T-helper 2 cell treated with Interferon-gamma antibody and Interleukin-4, amounts not matched to agents 5 μg/mL and 100 μg/mL, for 36 hours (primary cell): ENCODE measurements at regions not wholly inside any gene's neighbourhood (a gene's known extent, or its start where the extent isn't known, plus 50 kb on each side); places are given as distances from the start of the nearest gene placed in this dataset.

Source experiments
- DNase-seq: peaks from one replicate; pipeline ENCODE4 v3.0.0; 2021; ENCODE audit warnings: low spot score
- H3K27ac Mint-ChIP-seq: one replicate; pipeline ENCODE4 v1.8.0; 2021; ENCODE audit warnings: mild to moderate bottlenecking, mixed read lengths
- H3K27me3 Mint-ChIP-seq: one replicate; pipeline ENCODE4 v1.8.0; 2021; ENCODE audit warnings: low read depth, mixed read lengths
- H3K36me3 Mint-ChIP-seq: one replicate; pipeline ENCODE4 v1.8.0; 2021; ENCODE audit warnings: low read depth, mixed read lengths
- H3K4me1 Mint-ChIP-seq: one replicate; pipeline ENCODE4 v1.8.0; 2021; ENCODE audit warnings: low read depth, mixed read lengths
- H3K4me3 Mint-ChIP-seq: one replicate; pipeline ENCODE4 v1.8.0; 2022; ENCODE audit warnings: mild to moderate bottlenecking, moderate library complexity, mixed read lengths
- H3K9me3 Mint-ChIP-seq: one replicate; pipeline ENCODE4 v1.8.0; 2021; ENCODE audit warnings: mixed read lengths

GRCh38 chr16:48942996-48943395 is 333.0 kb upstream of the N4BP1 start:
- H3K9me3 Mint-ChIP-seq: no peaks in the 10 kb centered on the region
- no peak overlapping the region for H3K27ac Mint-ChIP-seq
- no peak for DNase-seq
- H3K4me3 Mint-ChIP-seq: no peak overlapping the region
- no peaks in the 10 kb centered on the region for H3K36me3 Mint-ChIP-seq
- H3K4me1 Mint-ChIP-seq: no peaks in the 10 kb centered on the region
- no peaks in the 10 kb centered on the region for H3K27me3 Mint-ChIP-seq

- H3K9me3 Mint-ChIP-seq: peaks cover 4% of the 10 kb centered on the region
- no peaks in the 10 kb centered on the region for H3K4me1 Mint-ChIP-seq
- DNase-seq: no peak
- H3K27ac Mint-ChIP-seq: no peak overlapping the region
- no peaks in the 10 kb centered on the region for H3K27me3 Mint-ChIP-seq
- H3K36me3 Mint-ChIP-seq: no peaks in the 10 kb centered on the region
- H3K4me3 Mint-ChIP-seq: no peak overlapping the region
Measured at GRCh38 chr16:48936811-48937210, 326.8 kb upstream of the N4BP1 start.

- Mint-ChIP-seq H3K9me3 (peaks cover 19% of the 10 kb centered on the region), H3K4me1 (no peaks in the 10 kb centered on the region), H3K27ac (no peak overlapping the region), H3K27me3 (no peaks in the 10 kb centered on the region), H3K36me3 (no peaks in the 10 kb centered on the region), H3K4me3 (no peak overlapping the region)
- no peak for DNase-seq
Measured at GRCh38 chr16:48932216-48932855, 322.4 kb upstream of the N4BP1 start.

- H3K9me3 Mint-ChIP-seq: peaks cover 28% of the 10 kb centered on the region
- DNase-seq: no peak
- no peak overlapping the region for H3K4me3 Mint-ChIP-seq
- H3K27me3 Mint-ChIP-seq: no peaks in the 10 kb centered on the region
- H3K36me3 Mint-ChIP-seq: no peaks in the 10 kb centered on the region
- H3K27ac Mint-ChIP-seq: no peak overlapping the region
- H3K4me1 Mint-ChIP-seq: no peaks in the 10 kb centered on the region
Measured at GRCh38 chr16:48930951-48931553, 321.1 kb upstream of the N4BP1 start.

- H3K9me3 Mint-ChIP-seq: no peaks in the 10 kb centered on the region
- no peak overlapping the region for H3K27ac Mint-ChIP-seq
- H3K4me3 Mint-ChIP-seq: no peak overlapping the region
- H3K27me3 Mint-ChIP-seq: no peaks in the 10 kb centered on the region
- no peak for DNase-seq
- H3K36me3 Mint-ChIP-seq: no peaks in the 10 kb centered on the region
- no peaks in the 10 kb centered on the region for H3K4me1 Mint-ChIP-seq
Measured at GRCh38 chr16:48919791-48920190, 309.8 kb upstream of the N4BP1 start.

- no peaks in the 10 kb centered on the region for H3K27me3 Mint-ChIP-seq
- H3K4me3 Mint-ChIP-seq: no peak overlapping the region
- DNase-seq: no peak
- H3K27ac Mint-ChIP-seq: no peak overlapping the region
- no peaks in the 10 kb centered on the region for H3K4me1 Mint-ChIP-seq
- no peaks in the 10 kb centered on the region for H3K36me3 Mint-ChIP-seq
- no peaks in the 10 kb centered on the region for H3K9me3 Mint-ChIP-seq
Measured at GRCh38 chr16:48918520-48919258, 308.7 kb upstream of the N4BP1 start.

GRCh38 chr16:48916566-48916965 is 306.6 kb upstream of the N4BP1 start:
- Mint-ChIP-seq H3K9me3 (no peaks in the 10 kb centered on the region), H3K27ac (no peak overlapping the region), H3K27me3 (no peaks in the 10 kb centered on the region), H3K4me3 (no peak overlapping the region), H3K36me3 (no peaks in the 10 kb centered on the region), H3K4me1 (no peaks in the 10 kb centered on the region)
- DNase-seq: no peak

- Mint-ChIP-seq H3K27ac (no peak overlapping the region), H3K4me3 (no peak overlapping the region), H3K4me1 (no peaks in the 10 kb centered on the region), H3K9me3 (no peaks in the 10 kb centered on the region), H3K36me3 (no peaks in the 10 kb centered on the region), H3K27me3 (no peaks in the 10 kb centered on the region)
- no peak for DNase-seq
Measured at GRCh38 chr16:48914070-48914469, 304.1 kb upstream of the N4BP1 start.

GRCh38 chr16:48913384-48913783 is 303.4 kb upstream of the N4BP1 start:
- no peak for DNase-seq
- Mint-ChIP-seq H3K4me1 (no peaks in the 10 kb centered on the region), H3K27ac (no peak overlapping the region), H3K4me3 (no peak overlapping the region), H3K27me3 (no peaks in the 10 kb centered on the region), H3K9me3 (no peaks in the 10 kb centered on the region), H3K36me3 (no peaks in the 10 kb centered on the region)

- no peaks in the 10 kb centered on the region for H3K36me3 Mint-ChIP-seq
- DNase-seq: no peak
- H3K27ac Mint-ChIP-seq: no peak overlapping the region
- no peaks in the 10 kb centered on the region for H3K4me1 Mint-ChIP-seq
- H3K27me3 Mint-ChIP-seq: no peaks in the 10 kb centered on the region
- no peak overlapping the region for H3K4me3 Mint-ChIP-seq
- H3K9me3 Mint-ChIP-seq: no peaks in the 10 kb centered on the region
Measured at GRCh38 chr16:48912360-48912759, 302.4 kb upstream of the N4BP1 start.

GRCh38 chr16:48911700-48912099 is 301.7 kb upstream of the N4BP1 start:
- no peaks in the 10 kb centered on the region for H3K9me3 Mint-ChIP-seq
- no peak overlapping the region for H3K4me3 Mint-ChIP-seq
- H3K4me1 Mint-ChIP-seq: no peaks in the 10 kb centered on the region
- no peaks in the 10 kb centered on the region for H3K27me3 Mint-ChIP-seq
- H3K27ac Mint-ChIP-seq: no peak overlapping the region
- no peaks in the 10 kb centered on the region for H3K36me3 Mint-ChIP-seq
- no peak for DNase-seq

GRCh38 chr16:48910214-48910613 is 300.2 kb upstream of the N4BP1 start:
- DNase-seq: no peak
- Mint-ChIP-seq H3K27me3 (no peaks in the 10 kb centered on the region), H3K4me3 (no peak overlapping the region), H3K36me3 (no peaks in the 10 kb centered on the region), H3K4me1 (no peaks in the 10 kb centered on the region), H3K9me3 (no peaks in the 10 kb centered on the region), H3K27ac (no peak overlapping the region)

- Mint-ChIP-seq H3K4me1 (no peaks in the 10 kb centered on the region), H3K27me3 (no peaks in the 10 kb centered on the region), H3K9me3 (no peaks in the 10 kb centered on the region), H3K27ac (no peak overlapping the region), H3K4me3 (no peak overlapping the region), H3K36me3 (no peaks in the 10 kb centered on the region)
- no peak for DNase-seq
Measured at GRCh38 chr16:48909231-48909630, 299.3 kb upstream of the N4BP1 start.

- Mint-ChIP-seq H3K4me1 (no peaks in the 10 kb centered on the region), H3K27me3 (no peaks in the 10 kb centered on the region), H3K36me3 (no peaks in the 10 kb centered on the region), H3K27ac (no peak overlapping the region), H3K4me3 (no peak overlapping the region), H3K9me3 (no peaks in the 10 kb centered on the region)
- no peak for DNase-seq
Measured at GRCh38 chr16:48907906-48908634, 298.1 kb upstream of the N4BP1 start.
